Stomach smooth muscle (tissue), 2 donors: ENCODE measurements at regions not wholly inside any gene's neighbourhood (a gene's known extent, or its start where the extent isn't known, plus 50 kb on each side); places are given as distances from the start of the nearest gene placed in this dataset.

Source experiments
- H3K27ac ChIP-seq: one replicate; pipeline ENCODE4 v1.7.0; 2013; ENCODE audit warnings: mild to moderate bottlenecking, low read length, inconsistent platforms
- H3K27me3 ChIP-seq, 2 donors: one replicate each; pipeline ENCODE4 v1.7.0; 2013; ENCODE audit warnings: low read length in 2 of 2; ENCODE audit not compliant: insufficient read depth in 2 of 2, control insufficient read depth in 1 of 2
- H3K36me3 ChIP-seq, 2 donors: one replicate each; pipeline ENCODE4 v1.7.0; 2013; ENCODE audit warnings: low read length in 2 of 2; ENCODE audit not compliant: control insufficient read depth in 2 of 2, insufficient read depth in 2 of 2
- H3K4me1 ChIP-seq: one replicate; pipeline ENCODE4 v1.7.0; 2013; ENCODE audit warnings: low read length; ENCODE audit not compliant: control insufficient read depth, insufficient read depth
- H3K4me3 ChIP-seq, 2 donors: one replicate each; pipeline ENCODE4 v1.7.0; 2013; ENCODE audit warnings: low read length in 2 of 2
- H3K9ac ChIP-seq, 2 donors: one replicate each; pipeline ENCODE4 v1.7.0; 2013; ENCODE audit warnings: low read length in 2 of 2, mild to moderate bottlenecking in 1 of 2
- H3K9me3 ChIP-seq, 2 donors: one replicate each; pipeline ENCODE4 v1.7.0; 2013; ENCODE audit warnings: low read length in 2 of 2; ENCODE audit not compliant: control insufficient read depth in 2 of 2
- donor health status: healthy.
- donor health status: Pancreatic carcinoma.

GRCh38 chr10:60456053-60456452 is 66.4 kb upstream of the ANK3 start:
- no peak overlapping the region for H3K9ac ChIP-seq
- H3K4me1 ChIP-seq, result no peaks in the 10 kb centered on the region
- H3K9me3 ChIP-seq, result no peaks in the 10 kb centered on the region
- no peak overlapping the region for H3K27ac ChIP-seq
- no peak overlapping the region for H3K4me3 ChIP-seq
- H3K27me3 ChIP-seq, result no peaks in the 10 kb centered on the region
- H3K36me3 ChIP-seq, result no peaks in the 10 kb centered on the region

DNA sequence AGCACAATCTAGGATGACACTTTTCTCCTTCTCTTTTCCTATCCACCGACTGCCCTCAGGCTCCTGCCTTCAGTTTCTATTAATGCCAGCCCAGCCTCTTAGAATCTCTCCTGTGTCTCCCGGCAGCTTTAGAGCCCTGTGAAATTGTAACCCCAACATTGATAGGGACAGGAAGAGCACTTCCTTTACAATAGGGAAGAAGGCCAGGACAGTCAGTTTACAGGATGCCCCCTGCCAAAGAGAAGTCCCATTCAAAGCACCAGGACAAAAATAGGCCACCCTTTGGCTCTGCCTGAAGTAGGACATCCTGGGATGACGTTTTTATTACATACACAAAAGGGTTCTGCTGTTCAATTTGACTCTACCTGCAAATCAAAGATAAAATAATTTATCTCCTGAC is 64.7 kb upstream of the ANK3 start:
- Histone ChIP-seq H3K36me3 (no peaks in the 10 kb centered on the region), H3K4me1 (no peaks in the 10 kb centered on the region), H3K9me3 (no peaks in the 10 kb centered on the region), H3K27ac (no peak overlapping the region), H3K9ac (no peak overlapping the region), H3K4me3 (no peak overlapping the region), H3K27me3 (no peaks in the 10 kb centered on the region)

GRCh38 chr10:60453036-60453435 is 63.4 kb upstream of the ANK3 start:
- no peak overlapping the region for H3K27ac ChIP-seq
- H3K4me3 ChIP-seq, result no peak overlapping the region

DNA sequence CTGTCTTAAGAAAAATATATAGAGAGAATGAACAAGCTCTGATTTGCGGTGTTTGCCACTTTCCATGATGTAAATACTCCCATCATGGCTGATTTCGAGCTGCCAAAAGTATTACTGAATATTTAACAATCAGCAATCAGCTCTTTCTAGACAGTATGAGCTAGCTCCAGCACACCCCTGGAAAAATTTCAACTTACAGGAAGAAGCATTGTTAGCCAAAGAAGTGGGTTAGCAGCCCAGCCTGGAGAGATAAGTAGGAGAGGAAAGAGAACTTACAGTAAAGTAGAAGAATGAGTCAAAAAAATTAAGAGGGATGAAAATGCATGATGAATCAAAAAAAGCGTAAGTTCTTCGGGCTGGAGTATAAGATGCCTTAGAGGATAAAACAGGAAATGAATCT is 60.6 kb upstream of the ANK3 start:
- Histone ChIP-seq H3K36me3 (no peaks in the 10 kb centered on the region), H3K4me3 (no peak overlapping the region), H3K9me3 (no peaks in the 10 kb centered on the region), H3K4me1 (peaks cover 2% of the 10 kb centered on the region), H3K27me3 (no peaks in the 10 kb centered on the region), H3K27ac (no peak overlapping the region), H3K9ac (no peak overlapping the region)

More at GRCh38 chr10:60453036-60453435, 63.4 kb upstream of the ANK3 start:
- H3K4me1 ChIP-seq, result no peaks in the 10 kb centered on the region
- no peaks in the 10 kb centered on the region for H3K9me3 ChIP-seq
- H3K9ac ChIP-seq, result no peak overlapping the region
- H3K36me3 ChIP-seq, result no peaks in the 10 kb centered on the region
- no peaks in the 10 kb centered on the region for H3K27me3 ChIP-seq

GRCh38 chr10:60448246-60448645 is 58.6 kb upstream of the ANK3 start:
- Histone ChIP-seq H3K4me1 (peaks cover 2% of the 10 kb centered on the region), H3K36me3 (no peaks in the 10 kb centered on the region), H3K27me3 (no peaks in the 10 kb centered on the region), H3K9ac (no peak overlapping the region), H3K9me3 (no peaks in the 10 kb centered on the region), H3K4me3 (no peak overlapping the region), H3K27ac (no peak overlapping the region)

DNA sequence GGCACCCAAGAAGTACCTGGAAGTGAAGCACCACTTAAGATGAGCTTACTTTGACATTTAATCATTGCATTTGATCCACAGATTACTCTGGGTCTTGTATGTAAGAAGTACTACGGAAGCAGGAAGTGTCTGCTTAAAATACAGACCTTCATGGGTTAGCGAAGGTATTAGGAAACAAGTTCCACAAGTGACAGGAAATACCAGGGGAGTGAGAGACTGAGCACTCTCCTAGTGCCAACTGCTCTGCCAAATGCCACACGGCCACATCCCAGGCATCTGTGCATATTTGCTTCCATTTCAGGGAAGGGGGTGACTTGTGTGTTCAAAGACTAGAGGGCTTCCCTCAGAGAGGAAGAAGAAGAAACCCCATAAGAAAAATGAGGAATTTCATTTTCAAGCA is 57.2 kb upstream of the ANK3 start:
- Histone ChIP-seq H3K36me3 (no peaks in the 10 kb centered on the region), H3K9me3 (no peaks in the 10 kb centered on the region), H3K9ac (no peak overlapping the region), H3K27me3 (no peaks in the 10 kb centered on the region), H3K4me1 (peaks cover 2% of the 10 kb centered on the region), H3K27ac (no peak overlapping the region), H3K4me3 (no peak overlapping the region)

DNA sequence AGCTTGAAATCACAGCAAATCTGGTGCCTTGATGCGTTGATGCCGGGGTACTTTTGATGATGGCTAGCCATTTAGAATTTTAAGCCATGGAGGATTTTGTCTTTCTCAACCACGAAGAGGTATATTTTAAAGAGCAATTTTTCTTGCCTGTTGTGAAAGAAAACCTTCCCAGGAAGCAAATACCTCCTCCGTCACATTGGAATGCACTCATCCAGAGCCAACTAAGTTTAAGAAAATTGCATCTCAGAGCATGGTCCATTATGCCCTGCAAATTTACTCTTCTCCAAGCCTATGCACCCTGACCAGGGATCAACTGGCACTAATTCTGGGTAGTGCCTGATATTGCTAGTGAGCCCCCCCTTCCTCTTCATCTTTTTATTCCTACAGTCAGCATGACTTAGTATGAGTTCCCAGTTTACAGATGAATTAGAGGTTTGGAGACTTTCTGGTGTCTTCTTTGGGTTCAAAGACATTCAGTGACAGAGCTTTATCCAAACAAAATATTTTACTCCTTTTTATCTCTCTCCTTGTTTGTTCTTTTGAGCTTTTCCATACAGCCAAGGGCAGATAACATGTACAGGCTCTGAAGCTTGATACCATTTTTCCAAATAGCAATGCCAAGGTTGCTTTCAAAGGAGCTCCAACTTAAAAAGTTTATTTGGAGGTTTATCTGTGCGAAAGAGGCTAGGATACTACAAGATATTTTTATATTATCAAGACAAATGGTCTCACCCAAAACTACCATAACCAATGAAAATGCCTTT is 56.6 kb upstream of the ANK3 start:
- no peak overlapping the region for H3K27ac ChIP-seq
- H3K4me3 ChIP-seq, result no peak overlapping the region
- H3K36me3 ChIP-seq, result no peaks in the 10 kb centered on the region
- peaks cover 2% of the 10 kb centered on the region for H3K4me1 ChIP-seq
- H3K9me3 ChIP-seq, result no peaks in the 10 kb centered on the region
- no peaks in the 10 kb centered on the region for H3K27me3 ChIP-seq
- no peak overlapping the region for H3K9ac ChIP-seq

GRCh38 chr10:60444494-60445064 is 54.9 kb upstream of the ANK3 start:
- Histone ChIP-seq H3K9me3 (no peaks in the 10 kb centered on the region), H3K4me1 (peaks cover 2% of the 10 kb centered on the region), H3K9ac (no peak overlapping the region), H3K4me3 (no peak overlapping the region), H3K36me3 (no peaks in the 10 kb centered on the region), H3K27me3 (no peaks in the 10 kb centered on the region), H3K27ac (no peak overlapping the region)

- no peak overlapping the region for H3K9ac ChIP-seq
- no peaks in the 10 kb centered on the region for H3K27me3 ChIP-seq
- peaks cover 2% of the 10 kb centered on the region for H3K4me1 ChIP-seq
- no peaks in the 10 kb centered on the region for H3K9me3 ChIP-seq
- H3K27ac ChIP-seq, result no peak overlapping the region
- no peak overlapping the region for H3K4me3 ChIP-seq
- no peaks in the 10 kb centered on the region for H3K36me3 ChIP-seq
Measured at GRCh38 chr10:60443346-60443745, 53.7 kb upstream of the ANK3 start.

GRCh38 chr10:60441515-60441914 is 51.8 kb upstream of the ANK3 start:
- Histone ChIP-seq H3K27ac (no peak overlapping the region), H3K36me3 (no peaks in the 10 kb centered on the region), H3K9ac (no peak overlapping the region), H3K27me3 (no peaks in the 10 kb centered on the region), H3K9me3 (no peaks in the 10 kb centered on the region), H3K4me1 (no peaks in the 10 kb centered on the region), H3K4me3 (no peak overlapping the region)

GRCh38 chr10:60439641-60440040 is 50.0 kb upstream of the ANK3 start:
- H3K36me3 ChIP-seq, result no peaks in the 10 kb centered on the region
- no peak overlapping the region for H3K4me3 ChIP-seq
- H3K27me3 ChIP-seq, result no peaks in the 10 kb centered on the region
- H3K4me1 ChIP-seq, result no peaks in the 10 kb centered on the region
- no peak overlapping the region for H3K9ac ChIP-seq
- H3K9me3 ChIP-seq, result no peaks in the 10 kb centered on the region
- no peak overlapping the region for H3K27ac ChIP-seq
